ENCODE measurements at regions not wholly inside any gene's neighbourhood (a gene's known extent, or its start where the extent isn't known, plus 50 kb on each side); places are given as distances from the start of the nearest gene placed in this dataset.
A peak's percentile ranks its signal among the peaks of the same experiment; 100 is the strongest.

GRCh38 chr4:177047851-177048174 lies 255.1 kb upstream of the VEGFC start:
- peak; percentile 14 for DNase-seq (ENCODE audit: low spot score)

GRCh38 chr4:177051473-177052060 lies 258.1 kb upstream of the NEIL3 start:
- DNase-seq (ENCODE audit: low spot score), result no peak

- DNase-seq (ENCODE audit: low spot score), result no peak
These were observed 257.3 kb upstream of the NEIL3 start for GRCh38 chr4:177052211-177052934.

DNA sequence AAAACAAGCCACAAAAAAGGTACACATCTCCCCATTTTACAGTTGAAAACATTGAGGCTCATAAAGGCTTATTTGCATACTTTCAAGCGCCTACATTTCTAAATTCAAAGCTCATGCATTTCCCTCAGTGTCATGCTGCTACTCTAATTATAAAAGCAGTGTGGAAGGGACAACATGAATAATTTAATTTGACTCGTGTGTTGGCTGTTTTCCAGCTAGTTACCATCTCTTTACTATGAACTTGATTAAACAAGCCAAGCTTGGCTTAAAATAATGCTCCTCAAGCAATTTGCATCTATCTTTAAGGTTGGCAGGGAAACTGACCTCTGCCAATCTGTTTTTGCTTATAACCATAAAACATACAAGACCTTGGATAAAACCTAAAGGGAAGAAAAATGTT lies 252.5 kb upstream of the NEIL3 start:
- DNase-seq (ENCODE audit: low spot score), result no peak

DNA sequence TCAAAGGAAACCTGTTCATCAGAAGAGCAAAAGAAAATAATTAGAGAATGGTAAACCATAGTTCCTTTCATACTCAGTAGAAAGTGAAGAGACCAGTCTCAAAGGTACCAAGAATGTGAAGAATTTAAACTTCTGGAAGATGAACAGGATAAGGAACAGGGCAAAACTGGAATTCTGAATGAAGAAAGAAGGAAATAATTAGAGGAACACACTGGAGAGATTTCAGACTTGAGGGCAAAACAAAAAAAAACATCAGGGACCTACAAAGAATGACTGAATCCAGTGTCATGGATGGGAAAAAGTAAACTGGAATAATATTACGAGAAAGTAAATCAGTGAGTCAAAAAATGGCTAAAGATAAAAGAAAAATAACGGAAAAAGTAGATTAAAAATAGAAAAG lies 245.6 kb upstream of the NEIL3 start:
- no peak for DNase-seq (ENCODE audit: low spot score)

DNA sequence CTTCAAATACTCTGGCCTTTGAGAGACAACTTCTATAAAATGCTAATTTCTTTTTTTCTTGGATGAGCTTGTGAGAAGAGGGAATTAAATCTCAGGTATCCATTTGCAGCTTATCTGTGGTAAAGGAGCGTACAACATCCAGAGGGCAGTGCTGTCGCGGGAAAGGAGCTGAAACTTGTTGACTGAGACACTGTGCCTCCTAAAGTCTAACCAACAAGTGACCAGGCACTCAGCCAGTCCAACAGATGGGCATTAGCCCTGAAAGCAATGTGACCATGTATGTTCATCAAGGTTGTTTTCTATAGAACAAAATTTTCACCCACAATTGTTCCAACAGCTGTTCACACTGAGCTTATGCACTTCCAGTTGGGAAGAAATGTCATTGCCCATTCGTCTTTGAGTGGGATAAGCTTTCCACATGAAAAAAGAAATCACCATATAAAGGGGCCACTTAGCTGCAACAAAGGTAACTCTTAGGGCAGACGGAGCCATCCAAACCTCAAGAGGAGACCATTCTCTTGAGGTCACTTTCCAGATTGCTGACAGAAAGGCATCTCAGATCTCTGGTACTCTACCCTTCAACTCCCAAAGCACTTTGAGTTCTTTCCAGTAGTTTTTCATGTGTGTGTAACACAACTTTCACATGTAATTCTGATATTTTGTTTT lies 244.8 kb upstream of the NEIL3 start:
- DNase-seq (ENCODE audit: low spot score), result no peak

DNA sequence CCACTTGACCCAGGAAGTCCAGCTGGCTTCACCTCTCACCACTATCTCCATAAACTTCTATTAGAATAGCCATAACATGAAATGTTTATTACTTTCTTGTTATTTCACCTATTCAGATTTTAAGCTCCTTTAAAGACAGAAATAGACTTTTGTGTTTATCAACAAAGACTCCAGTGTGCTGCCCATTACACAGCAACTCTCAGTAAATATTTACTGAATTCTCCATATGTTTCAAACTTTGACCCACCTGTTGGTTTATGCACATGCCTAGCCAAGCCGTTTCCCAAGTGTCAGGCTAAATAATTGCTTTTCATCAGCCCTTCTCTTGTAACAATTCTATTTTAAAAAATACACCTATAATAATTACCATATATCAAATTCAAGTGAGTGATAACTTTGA lies 242.9 kb upstream of the NEIL3 start:
- no peak for DNase-seq (ENCODE audit: low spot score)

DNA sequence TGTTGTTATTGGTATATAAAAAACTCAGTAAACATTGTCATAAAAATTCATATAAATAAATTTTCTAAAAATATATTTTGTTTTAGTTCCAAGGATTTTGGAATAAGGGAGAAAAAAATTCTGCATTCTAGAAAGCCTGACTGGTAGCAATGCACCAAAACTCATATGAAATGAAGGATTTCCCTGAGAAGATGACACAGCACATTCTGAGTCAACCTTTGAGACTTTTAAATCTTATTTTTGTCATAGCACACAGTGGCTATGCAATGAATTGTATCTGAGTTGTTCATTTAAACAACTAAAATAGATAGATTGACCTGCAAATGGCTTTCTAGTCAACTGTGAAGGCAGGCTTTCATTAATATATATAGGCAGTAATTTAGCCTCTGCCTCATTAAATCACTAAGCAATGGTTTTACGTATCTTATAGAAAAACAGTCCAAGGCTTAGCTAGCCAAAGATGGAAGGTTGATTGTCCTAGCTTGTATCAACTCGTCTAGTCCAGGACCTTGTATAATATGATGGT lies 239.1 kb upstream of the NEIL3 start:
- no peak for DNase-seq (ENCODE audit: low spot score)

DNA sequence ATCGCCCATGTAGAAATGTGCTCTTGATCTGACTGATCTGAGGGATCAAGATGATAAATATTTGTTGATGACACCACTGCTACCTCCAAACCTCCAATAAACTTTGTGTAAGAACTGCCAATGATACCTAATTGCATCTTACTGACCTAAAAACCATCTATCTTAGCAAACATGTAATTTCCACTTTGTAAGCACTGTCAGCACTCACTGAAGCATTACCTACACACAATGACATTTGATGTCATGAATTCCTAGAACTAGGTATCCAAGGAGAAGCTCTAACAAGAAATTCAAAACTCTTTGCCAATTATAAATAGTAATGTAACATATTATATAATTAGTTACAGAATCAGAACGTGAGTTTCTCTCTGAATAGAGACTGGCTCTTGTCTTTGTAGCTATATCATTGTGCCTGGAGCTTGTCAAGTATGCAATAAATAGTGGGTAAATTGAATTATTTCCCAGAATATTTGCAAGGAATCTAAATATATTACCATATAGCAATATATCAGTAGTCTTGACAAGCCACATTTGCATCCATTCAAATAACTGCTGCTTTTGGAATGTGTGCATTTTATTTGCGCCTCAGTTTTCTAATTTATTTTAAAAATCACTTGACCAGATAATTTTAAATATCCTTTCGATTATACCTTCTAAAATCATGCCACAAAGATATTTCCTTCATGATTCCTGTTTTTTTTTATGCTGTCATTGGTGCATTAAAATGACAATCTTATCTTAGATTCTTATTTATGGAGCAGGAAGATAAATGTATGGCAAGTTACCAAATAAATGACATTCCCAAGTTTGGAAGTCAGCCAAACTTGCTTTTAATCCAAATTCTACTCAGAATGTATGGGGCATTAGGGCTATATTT lies 232.3 kb upstream of the NEIL3 start:
- no peak for DNase-seq (ENCODE audit: low spot score)

DNA sequence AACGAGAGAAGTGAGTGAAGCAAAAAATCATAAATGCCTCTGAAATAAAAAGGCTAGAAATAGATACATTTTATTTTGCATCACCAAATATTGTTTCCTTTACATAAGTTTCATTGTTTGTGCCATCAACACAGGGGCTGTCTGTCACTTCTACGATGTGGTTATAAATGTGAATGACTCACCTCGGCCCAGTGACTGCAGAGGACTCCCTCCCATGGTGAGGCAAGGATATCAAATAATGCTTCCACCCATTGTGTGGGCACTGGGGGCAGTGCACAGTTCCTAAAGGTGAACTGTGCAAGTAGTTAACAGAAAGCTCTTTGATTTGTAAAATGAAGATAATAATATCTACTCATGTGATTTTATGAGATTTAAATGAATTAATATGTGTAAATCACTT lies 230.3 kb upstream of the NEIL3 start:
- no peak for DNase-seq (ENCODE audit: low spot score)

DNA sequence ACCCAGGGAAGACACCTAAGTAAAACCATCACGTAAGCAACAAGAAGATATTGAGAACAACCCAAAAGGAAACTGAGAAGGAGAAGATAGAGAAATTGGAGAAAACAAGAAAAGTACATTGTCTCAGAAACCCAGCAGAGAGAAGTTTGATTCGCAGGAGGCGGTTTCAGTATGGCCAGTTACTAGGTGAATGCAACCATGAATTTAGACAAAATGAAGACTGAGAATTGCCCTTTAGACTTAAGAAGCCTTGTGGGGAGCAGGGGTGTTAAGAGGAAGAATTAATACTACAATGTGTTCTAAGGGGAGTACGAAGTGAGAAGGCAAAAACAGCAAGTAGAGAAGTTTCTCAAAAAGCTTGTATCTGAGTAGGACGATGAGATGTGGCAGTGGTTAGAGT lies 229.3 kb upstream of the NEIL3 start:
- no peak for DNase-seq (ENCODE audit: low spot score)

- no peak for DNase-seq (ENCODE audit: low spot score)
These were observed 222.6 kb upstream of the NEIL3 start for GRCh38 chr4:177087060-177087459.

DNA sequence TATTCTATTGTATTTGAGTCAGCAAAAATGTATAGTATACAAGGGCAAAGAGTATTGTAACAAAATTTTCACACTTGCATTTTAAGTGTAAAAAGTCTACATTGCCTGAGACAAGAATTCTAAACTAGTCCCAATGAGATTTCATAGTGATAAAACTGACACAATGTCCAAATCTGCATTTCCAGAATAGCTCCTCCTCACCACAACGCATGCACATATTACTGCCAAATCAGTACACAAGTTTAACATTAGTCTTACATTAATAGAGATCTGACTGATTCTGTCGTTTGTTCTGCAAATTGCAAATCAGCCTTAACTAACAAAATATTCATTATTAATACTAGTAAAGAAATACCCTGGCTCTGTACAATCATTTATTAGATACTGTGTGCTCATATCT lies 222.2 kb upstream of the NEIL3 start:
- no peak for DNase-seq (ENCODE audit: low spot score)

- no peak for DNase-seq (ENCODE audit: low spot score)
These were observed 218.2 kb upstream of the NEIL3 start for GRCh38 chr4:177091515-177091914.

- no peak for DNase-seq (ENCODE audit: low spot score)
These were observed 216.9 kb upstream of the NEIL3 start for GRCh38 chr4:177092807-177093206.

- DNase-seq (ENCODE audit: low spot score), result no peak
These were observed 215.7 kb upstream of the NEIL3 start for GRCh38 chr4:177093964-177094363.

- DNase-seq (ENCODE audit: low spot score), result no peak
These were observed 212.4 kb upstream of the NEIL3 start for GRCh38 chr4:177097291-177097690.

GRCh38 chr4:177099211-177099610 lies 210.5 kb upstream of the NEIL3 start:
- no peak for DNase-seq (ENCODE audit: low spot score)

GRCh38 chr4:177100307-177100706 lies 209.4 kb upstream of the NEIL3 start:
- no peak for DNase-seq (ENCODE audit: low spot score)

DNA sequence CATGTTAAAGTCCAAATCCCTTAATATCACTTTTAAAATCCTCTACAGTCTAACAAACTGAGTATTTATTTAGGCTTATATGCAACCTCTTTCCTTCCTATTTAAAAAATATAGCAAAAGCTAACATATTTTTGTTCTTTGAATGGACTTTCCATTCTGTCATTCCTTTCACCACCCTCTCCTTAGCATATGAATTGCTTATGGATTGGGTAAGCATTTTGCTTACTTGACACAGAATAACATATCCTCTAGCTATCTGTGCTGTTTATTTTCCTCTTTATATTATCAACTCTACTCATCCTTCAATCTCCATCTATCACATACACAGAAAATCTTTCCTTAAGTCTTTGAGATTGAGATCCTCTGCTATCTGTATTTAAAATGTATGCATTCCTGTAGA lies 206.1 kb upstream of the NEIL3 start:
- DNase-seq (ENCODE audit: low spot score), result no peak

DNA sequence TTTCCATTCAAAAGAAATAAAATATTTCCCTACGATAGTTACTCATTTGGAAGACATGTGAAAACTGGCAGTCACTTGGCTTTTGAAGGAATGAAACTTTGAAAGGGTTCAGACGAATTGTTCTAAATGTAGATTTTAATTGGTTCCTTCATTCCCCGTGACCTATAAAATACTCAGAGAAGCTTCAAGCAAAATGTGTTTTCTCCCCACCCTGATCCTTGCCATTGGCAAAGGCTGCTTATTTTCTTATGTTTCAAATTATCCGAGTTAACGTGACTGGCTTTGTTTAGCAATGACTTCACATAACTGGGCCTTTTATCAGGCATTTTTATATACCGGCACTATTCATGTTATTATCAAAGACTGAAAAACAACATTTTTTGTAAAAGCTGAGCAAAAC lies 204.1 kb upstream of the NEIL3 start:
- DNase-seq (ENCODE audit: low spot score), result peak; percentile 6

DNA sequence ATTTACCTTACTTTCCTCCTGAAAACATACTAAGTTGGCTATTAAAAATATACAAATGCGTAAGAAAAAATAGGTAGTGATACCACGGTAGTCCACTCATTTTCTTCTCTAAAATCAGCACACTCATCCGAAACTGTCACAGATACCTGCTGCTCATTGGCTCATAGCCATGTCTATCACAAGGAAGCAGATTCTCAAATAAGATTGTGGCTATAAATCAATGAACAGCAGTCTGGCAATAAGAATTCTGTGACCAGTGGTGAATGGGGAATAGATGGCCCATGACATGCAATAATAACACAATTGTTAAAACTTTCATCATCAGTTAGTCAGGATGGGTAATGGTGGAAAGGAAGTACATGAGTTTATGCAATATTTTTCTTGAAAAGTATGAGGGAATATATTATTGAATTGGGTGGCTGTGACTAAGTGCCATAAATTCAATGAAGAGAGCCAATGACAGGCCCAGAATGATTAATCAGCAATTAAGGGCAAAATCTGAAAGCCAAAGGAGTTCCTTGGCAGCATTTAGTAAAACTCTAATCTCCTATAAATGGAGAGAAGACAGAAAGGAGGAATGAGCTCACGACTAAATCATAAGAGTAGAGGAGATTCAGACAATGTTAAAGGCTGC lies 202.3 kb upstream of the NEIL3 start:
- DNase-seq (ENCODE audit: low spot score), result peak; percentile 24

All from GM03348 (cell line).